GM12891 (cell line): ENCODE measurements at regions not wholly inside any gene's neighbourhood (a gene's known extent, or its start where the extent isn't known, plus 50 kb on each side); places are given as distances from the start of the nearest gene placed in this dataset.

ENCODE experiments used
- POLR2A ChIP-seq: IDR thresholded peaks from 2 replicates; pipeline ENCODE4 v1.6.1; 2011; ENCODE audit warnings: low read depth, low read length, control low read depth
- SPI1 ChIP-seq: IDR thresholded peaks from 2 replicates; pipeline ENCODE4 v1.6.1; 2011; ENCODE audit warnings: low read depth, low read length, control low read depth

- TF ChIP-seq POLR2A, result no peak
- no peak for TF ChIP-seq SPI1
Measured at GRCh38 chr5:175082346-175082745, 358.0 kb downstream of the MSX2 start.
